ENCODE measurements at regions not wholly inside any gene's neighbourhood (a gene's known extent, or its start where the extent isn't known, plus 50 kb on each side); places are given as distances from the start of the nearest gene placed in this dataset.

- no peak for FAIRE-seq
- Histone ChIP-seq H3K4me1 (ENCODE audit: insufficient read depth, low read length) (no peaks in the 10 kb centered on the region), H3K4me3 (replicated peaks in 1 of 3; ENCODE audit: insufficient read depth in 1 of 3, low read depth in 2 of 3, low read length in 3 of 3) (no peak overlapping the region), H3K27me3 (ENCODE audit: control insufficient read depth in 1 of 2, insufficient read depth in 2 of 2, low read length in 2 of 2) (no peaks in the 10 kb centered on the region), H3K4me2 (ENCODE audit: low read depth, low read length) (no peak overlapping the region), H3K27ac (ENCODE audit: extremely low read length, insufficient read depth, low read length) (no peak overlapping the region), H4K20me1 (ENCODE audit: insufficient read depth, low read length) (no peaks in the 10 kb centered on the region), H3K9me3 (ENCODE audit: low read length) (no peaks in the 10 kb centered on the region), H3K9ac (ENCODE audit: insufficient read depth, low read depth, low read length) (no peak overlapping the region), H2AFZ (ENCODE audit: low read length) (no peak overlapping the region), H3K36me3 (replicated peaks in 1 of 2; ENCODE audit: control insufficient read depth in 1 of 2, insufficient read depth in 2 of 2, low read length in 2 of 2) (no peaks in the 10 kb centered on the region), H3K79me2 (ENCODE audit: insufficient read depth, low read length) (no peaks in the 10 kb centered on the region)
- in situ Hi-C loops (cut with HindIII; ENCODE audit: extremely low pct_ligation_motif_present, low pct_unique_long_range_greater_than_20kb) (no loop called here), intact Hi-C loops (cut with micrococcal nuclease; ENCODE audit: unreplicated experiment) (no loop called here)
- DNase-seq (ENCODE audit: low spot score): no peak
- no peak for TF ChIP-seq ZNF414 (CRISPR knock-in tag; IDR thresholded peaks at IDR 0.05)
- peak; percentile 66 to 83 for TF ChIP-seq MAFK (conservative IDR thresholded peaks at IDR 0.05 in 1 of 2, IDR thresholded peaks at IDR 0.05 in 1 of 2; ENCODE audit: low read length in 2 of 2)
- TF ChIP-seq MZF1 (CRISPR knock-in tag; IDR thresholded peaks at IDR 0.05; ENCODE audit: borderline replicate concordance): no peak
- no peak for TF ChIP-seq CHD2 (IDR thresholded peaks at IDR 0.05; ENCODE audit: low read depth, low read length)
- no peak for TF ChIP-seq ZNF460 (CRISPR knock-in tag; IDR thresholded peaks at IDR 0.05; ENCODE audit: borderline replicate concordance)
- peak; percentile 67 for TF ChIP-seq MAFF (IDR thresholded peaks at IDR 0.05; ENCODE audit: low read depth, low read length)
- TF ChIP-seq NR2F1 (CRISPR knock-in tag; IDR thresholded peaks at IDR 0.05): no peak
- no peak for TF ChIP-seq ZFP36 (IDR thresholded peaks at IDR 0.05; ENCODE audit: borderline replicate concordance, low read depth, low read length, partially characterized antibody)
- BruUV-seq (replicated peaks): no TSS peak
- WGBS (ENCODE audit: low lambda C conversion rate): 12% methylated on average over 3 of the region's 3 CpGs
- ChIA-PET POLR2A (no interaction called here), CTCF (ENCODE audit: low intra/inter-chr PET ratio, low total read pairs) (no interaction called here)
- ATAC-seq: no peak
These were observed 273.1 kb downstream of the ATPSCKMT start for GRCh38 chr5:9976621-9977020.

- no peak overlapping the region for H2AFZ ChIP-seq (ENCODE audit: low read length)
- no peak overlapping the region for H3K4me3 ChIP-seq (replicated peaks in 1 of 3; ENCODE audit: insufficient read depth in 1 of 3, low read depth in 2 of 3, low read length in 3 of 3)
- ChIA-PET POLR2A (no interaction called here), CTCF (ENCODE audit: low intra/inter-chr PET ratio, low total read pairs) (no interaction called here)
- WGBS (ENCODE audit: low lambda C conversion rate): 0% methylated on average over 3 of the region's 3 CpGs
- no peaks in the 10 kb centered on the region for H3K27me3 ChIP-seq (ENCODE audit: control insufficient read depth in 1 of 2, insufficient read depth in 2 of 2, low read length in 2 of 2)
- no peaks in the 10 kb centered on the region for H4K20me1 ChIP-seq (ENCODE audit: insufficient read depth, low read length)
- FAIRE-seq: no peak
- in situ Hi-C loops (cut with HindIII; ENCODE audit: extremely low pct_ligation_motif_present, low pct_unique_long_range_greater_than_20kb) (no loop called here), intact Hi-C loops (cut with micrococcal nuclease; ENCODE audit: unreplicated experiment) (no loop called here)
- no peak for TF ChIP-seq LBX2 (CRISPR knock-in tag; IDR thresholded peaks at IDR 0.05; ENCODE audit: borderline replicate concordance)
- no peak for TF ChIP-seq ISL2 (CRISPR knock-in tag; IDR thresholded peaks at IDR 0.05)
- TF ChIP-seq TBL1XR1 (IDR thresholded peaks at IDR 0.05; ENCODE audit: borderline replicate concordance, low read length, partially characterized antibody): no peak
- TF ChIP-seq NR2F2 (IDR thresholded peaks at IDR 0.05; ENCODE audit: borderline replicate concordance, low read depth): no peak
- no peak for TF ChIP-seq ZNF274 (CRISPR knock-in tag; IDR thresholded peaks at IDR 0.05)
- TF ChIP-seq NRL (CRISPR knock-in tag; IDR thresholded peaks at IDR 0.05; ENCODE audit: borderline replicate concordance): no peak
- no peak for ATAC-seq
- no TSS peak for BruUV-seq (replicated peaks)
- H3K9ac ChIP-seq (ENCODE audit: insufficient read depth, low read depth, low read length): no peak overlapping the region
- no peaks in the 10 kb centered on the region for H3K79me2 ChIP-seq (ENCODE audit: insufficient read depth, low read length)
- no peaks in the 10 kb centered on the region; the same call in 1 of the 2 replicates for H3K9me3 ChIP-seq (ENCODE audit: low read length)
- H3K36me3 ChIP-seq (replicated peaks in 1 of 2; ENCODE audit: control insufficient read depth in 1 of 2, insufficient read depth in 2 of 2, low read length in 2 of 2): no peaks in the 10 kb centered on the region
- DNase-seq (ENCODE audit: low spot score): no peak
- H3K4me2 ChIP-seq (ENCODE audit: low read depth, low read length): no peak overlapping the region
- no peaks in the 10 kb centered on the region for H3K4me1 ChIP-seq (ENCODE audit: insufficient read depth, low read length)
- H3K27ac ChIP-seq (ENCODE audit: extremely low read length, insufficient read depth, low read length): no peak overlapping the region
These were observed 277.6 kb downstream of the ATPSCKMT start for GRCh38 chr5:9972059-9972458.
